ENCODE measurements at regions not wholly inside any gene's neighbourhood (a gene's known extent, or its start where the extent isn't known, plus 50 kb on each side); places are given as distances from the start of the nearest gene placed in this dataset.

DNA sequence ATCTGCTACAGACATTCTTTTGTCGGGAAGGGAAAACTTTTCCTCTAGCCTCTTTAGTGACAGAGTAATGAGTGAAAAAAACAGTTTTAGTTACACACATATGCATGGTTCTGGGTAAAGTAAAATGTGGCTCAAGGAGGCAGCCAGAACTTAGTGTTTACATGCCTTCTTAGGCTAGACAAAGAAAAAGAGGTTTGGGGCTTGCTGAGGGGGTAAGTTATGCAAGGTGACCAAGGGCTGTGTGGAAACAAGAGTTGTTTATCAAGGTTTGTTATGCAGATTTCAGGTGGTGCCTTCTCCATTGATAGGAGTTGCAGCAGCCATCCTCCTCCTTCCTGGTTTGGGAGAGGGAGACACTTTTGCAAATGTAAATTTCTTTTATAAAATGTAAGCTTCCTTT is 66.5 kb upstream of the RAB3GAP2 start:
- no peak for TF ChIP-seq CTCF (IDR thresholded peaks at IDR 0.05)
- TF ChIP-seq POLR2A (IDR thresholded peaks at IDR 0.05) = no peak

Measured in body of pancreas (tissue), 4 donors.